T-helper 1 cell treated with Interleukin-12 subunit alpha and Interleukin-12 subunit beta and Interleukin-4 antibody, amounts not matched to agents 30 ng/mL and 1 ng/mL, for 36 hours (primary cell): ENCODE measurements at regions not wholly inside any gene's neighbourhood (a gene's known extent, or its start where the extent isn't known, plus 50 kb on each side); places are given as distances from the start of the nearest gene placed in this dataset.
"Not testable (repeated sequence)": the region's sequence is repeated elsewhere in the genome, so short reads cannot be mapped to it uniquely, and the experiment has no call there.

Experiments
- intact Hi-C: fragments of 100-400 bp; cut with micrococcal nuclease; formaldehyde crosslinking; loops from one replicate; pipeline ENCODE4 v1.15.1; 2024

- intact Hi-C loops = no loop called here
These were observed 135.9 kb upstream of the ATP2B1 start for GRCh38 chr12:89844539-89844938.

- intact Hi-C loops = no loop called here
These were observed 131.7 kb upstream of the ATP2B1 start for GRCh38 chr12:89840162-89840922.

- intact Hi-C loops = no loop called here
These were observed 130.8 kb upstream of the ATP2B1 start for GRCh38 chr12:89839444-89839843.

- intact Hi-C loops = no loop called here
These were observed 130.2 kb upstream of the ATP2B1 start for GRCh38 chr12:89838833-89839232.

GRCh38 chr12:89836026-89836425 is 127.4 kb upstream of the ATP2B1 start:
- intact Hi-C loops = no loop called here

GRCh38 chr12:89834676-89835075 is 126.0 kb upstream of the ATP2B1 start:
- intact Hi-C loops = loop anchor here (5.0 kb wide), 1 partner anchor 1323 kb away; no protein-coding TSS in a partner anchor

GRCh38 chr12:89833337-89834252 is 125.0 kb upstream of the ATP2B1 start:
- intact Hi-C loops = loop anchor here (5.0 kb wide), 1 partner anchor 1324 kb away; no protein-coding TSS in a partner anchor

- intact Hi-C loops = loop anchor here (5.0 kb wide), 1 partner anchor 1325 kb away; no protein-coding TSS in a partner anchor
These were observed 123.7 kb upstream of the ATP2B1 start for GRCh38 chr12:89832336-89832735.

- intact Hi-C loops = loop anchor here (5.0 kb wide), 1 partner anchor 1326 kb away; no protein-coding TSS in a partner anchor
These were observed 122.9 kb upstream of the ATP2B1 start for GRCh38 chr12:89831310-89832095.

GRCh38 chr12:89829434-89829975 is 120.9 kb upstream of the ATP2B1 start:
- intact Hi-C loops = no loop called here

GRCh38 chr12:89828575-89828974 is 119.9 kb upstream of the ATP2B1 start:
- intact Hi-C loops = no loop called here

GRCh38 chr12:89827592-89827991 is 119.0 kb upstream of the ATP2B1 start:
- intact Hi-C loops = no loop called here

GRCh38 chr12:89826468-89826867 is 117.8 kb upstream of the ATP2B1 start:
- intact Hi-C loops = no loop called here

GRCh38 chr12:89825591-89826449 is 117.2 kb upstream of the ATP2B1 start:
- intact Hi-C loops = no loop called here

- intact Hi-C loops = no loop called here
These were observed 116.2 kb upstream of the ATP2B1 start for GRCh38 chr12:89824822-89825221.

GRCh38 chr12:89822992-89823391 is 114.4 kb upstream of the ATP2B1 start:
- intact Hi-C loops = not testable (repeated sequence)

- intact Hi-C loops = no loop called here
These were observed 113.3 kb upstream of the ATP2B1 start for GRCh38 chr12:89821896-89822295.

- intact Hi-C loops = no loop called here
These were observed 109.0 kb upstream of the ATP2B1 start for GRCh38 chr12:89817501-89818226.

- intact Hi-C loops = no loop called here
These were observed 106.6 kb upstream of the ATP2B1 start for GRCh38 chr12:89815225-89815624.
